OCI-LY7 (cell line): ENCODE measurements at regions not wholly inside any gene's neighbourhood (a gene's known extent, or its start where the extent isn't known, plus 50 kb on each side); places are given as distances from the start of the nearest gene placed in this dataset.

ENCODE experiments used
- BruUV-seq: library from RNA; stranded (reverse); fragments of 400-500 nt; replicated peaks from 2 replicates; lab custom pipeline; 2021; lab: Mats Ljungman, UMichigan
- CTCF ChIA-PET: fragments of 300-600 bp; sonication (Branson Sonifier 250); formaldehyde crosslinking; loops from one replicate; lab custom pipeline; 2022; ENCODE audit warnings: antibody characterized with exemption; ENCODE audit not compliant: unreplicated experiment; lab: Charles Lee
- POLR2A ChIA-PET: fragments of 300-600 bp; sonication (Branson Sonifier 250); formaldehyde crosslinking; loops from one replicate; lab custom pipeline; 2022; ENCODE audit warnings: antibody characterized with exemption; lab: Charles Lee
- DNase-seq: peaks from one replicate; pipeline ENCODE4 v3.0.0-alpha.2; 2015; ENCODE audit warnings: low spot score
- H2AFZ ChIP-seq: fragments of 200-600 bp; sonication (generic), shearing (Covaris generic); 2 replicates; pipeline ENCODE4 v1.6.1; 2014; ENCODE audit warnings: mild to moderate bottlenecking, antibody characterized with exemption, low read length, moderate library complexity
- H3K27ac ChIP-seq: fragments of 200-600 bp; sonication (generic); 2 replicates; pipeline ENCODE4 v1.5.1; 2014; ENCODE audit warnings: mixed run types, low read depth, mild to moderate bottlenecking, moderate library complexity, low read length, inconsistent platforms; ENCODE audit not compliant: poor library complexity, severe bottlenecking
- H3K36me3 ChIP-seq: fragments of 200-600 bp; sonication (generic); 2 replicates; pipeline ENCODE4 v1.6.1; 2014; ENCODE audit warnings: mild to moderate bottlenecking, antibody characterized with exemption, low read length, moderate library complexity, mixed read lengths; ENCODE audit not compliant: insufficient read depth
- H3K4me1 ChIP-seq: fragments of 200-600 bp; sonication (generic); 2 replicates; pipeline ENCODE4 v1.5.1; 2014; ENCODE audit warnings: mild to moderate bottlenecking, low read length; ENCODE audit not compliant: insufficient read depth, poor library complexity, severe bottlenecking
- H3K4me2 ChIP-seq: fragments of 200-600 bp; sonication (generic); 2 replicates; pipeline ENCODE4 v1.6.1; 2014; ENCODE audit warnings: mild to moderate bottlenecking, low read length
- H3K4me3 ChIP-seq: fragments of 200-600 bp; sonication (generic); 2 replicates; pipeline ENCODE4 v1.5.1; 2014; ENCODE audit warnings: mild to moderate bottlenecking, low read depth, low read length; ENCODE audit not compliant: poor library complexity, severe bottlenecking
- H3K79me2 ChIP-seq: fragments of 200-600 bp; sonication (generic); 2 replicates; pipeline ENCODE4 v1.6.1; 2016; ENCODE audit warnings: low read depth, mild to moderate bottlenecking, low read length, moderate library complexity, mixed read lengths; ENCODE audit not compliant: insufficient read depth
- H3K9me2 ChIP-seq: fragments of 200-600 bp; sonication (generic); 2 replicates; pipeline ENCODE4 v1.6.1; 2016; ENCODE audit warnings: mild to moderate bottlenecking, low read length, mixed read lengths; ENCODE audit not compliant: insufficient read depth
- H3K9me3 ChIP-seq: fragments of 200-600 bp; sonication (generic); 2 replicates; pipeline ENCODE4 v1.6.1; 2014; ENCODE audit warnings: mild to moderate bottlenecking, mixed run types, low read length, mixed read lengths
- H4K20me1 ChIP-seq: fragments of 200-600 bp; sonication (generic); 2 replicates; pipeline ENCODE4 v1.6.1; 2014; ENCODE audit warnings: mild to moderate bottlenecking, antibody characterized with exemption, low read length, moderate library complexity, mixed read lengths; ENCODE audit not compliant: insufficient read depth
- EZH2phosphoT487 ChIP-seq: fragments of 200-600 bp; sonication (generic); IDR thresholded peaks from 2 replicates; pipeline ENCODE4 v1.6.1; 2018; ENCODE audit warnings: low read depth, borderline replicate concordance, mild to moderate bottlenecking, mixed run types, antibody characterized with exemption, low read length, moderate library complexity, mixed read lengths
- intact Hi-C: fragments of 100-400 bp; cut with micrococcal nuclease; formaldehyde crosslinking; loops from one replicate; pipeline ENCODE4 v1.10.0; 2022; ENCODE audit not compliant: unreplicated experiment
- TF ChIP-seq, protein P1 (sequence below): fragments of 200-600 bp; sonication (generic); conservative IDR thresholded peaks from 2 replicates; pipeline ENCODE4 v1.5.1; 2014; ENCODE audit warnings: mild to moderate bottlenecking, antibody characterized with exemption, low read length, moderate library complexity, mixed read lengths

DNA sequence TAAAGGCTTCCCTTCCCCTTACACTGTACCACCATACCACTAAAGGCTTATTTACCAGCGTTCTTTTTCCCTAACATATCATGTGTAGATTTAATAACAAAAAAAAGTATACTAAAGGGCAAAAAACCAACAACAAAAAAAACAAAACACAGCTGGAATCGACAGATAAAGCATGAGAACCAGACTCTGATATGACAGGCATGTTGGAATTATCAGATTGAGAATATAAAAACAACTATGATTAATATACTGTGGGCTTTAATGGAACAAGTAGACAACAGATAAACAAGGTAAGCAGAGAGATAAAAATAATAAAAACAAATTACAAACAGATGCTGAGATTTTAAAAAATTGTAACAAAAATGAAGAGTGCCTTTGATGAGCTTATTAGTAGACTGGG, 754.1 kb upstream of the MDGA2 start:
- Histone ChIP-seq H3K4me1 (no peaks in the 10 kb centered on the region), H2AFZ (no peak overlapping the region), H3K4me3 (no peak overlapping the region), H3K9me3 (no peaks in the 10 kb centered on the region), H3K79me2 (no peaks in the 10 kb centered on the region), H3K4me2 (no peak overlapping the region), H3K36me3 (no peaks in the 10 kb centered on the region), H3K9me2 (no peaks in the 10 kb centered on the region), H4K20me1 (no peaks in the 10 kb centered on the region), H3K27ac (no peak overlapping the region)
- no TSS peak for BruUV-seq
- intact Hi-C loops, result no loop called here
- no peak for DNase-seq
- TF ChIP-seq, protein P1, sequence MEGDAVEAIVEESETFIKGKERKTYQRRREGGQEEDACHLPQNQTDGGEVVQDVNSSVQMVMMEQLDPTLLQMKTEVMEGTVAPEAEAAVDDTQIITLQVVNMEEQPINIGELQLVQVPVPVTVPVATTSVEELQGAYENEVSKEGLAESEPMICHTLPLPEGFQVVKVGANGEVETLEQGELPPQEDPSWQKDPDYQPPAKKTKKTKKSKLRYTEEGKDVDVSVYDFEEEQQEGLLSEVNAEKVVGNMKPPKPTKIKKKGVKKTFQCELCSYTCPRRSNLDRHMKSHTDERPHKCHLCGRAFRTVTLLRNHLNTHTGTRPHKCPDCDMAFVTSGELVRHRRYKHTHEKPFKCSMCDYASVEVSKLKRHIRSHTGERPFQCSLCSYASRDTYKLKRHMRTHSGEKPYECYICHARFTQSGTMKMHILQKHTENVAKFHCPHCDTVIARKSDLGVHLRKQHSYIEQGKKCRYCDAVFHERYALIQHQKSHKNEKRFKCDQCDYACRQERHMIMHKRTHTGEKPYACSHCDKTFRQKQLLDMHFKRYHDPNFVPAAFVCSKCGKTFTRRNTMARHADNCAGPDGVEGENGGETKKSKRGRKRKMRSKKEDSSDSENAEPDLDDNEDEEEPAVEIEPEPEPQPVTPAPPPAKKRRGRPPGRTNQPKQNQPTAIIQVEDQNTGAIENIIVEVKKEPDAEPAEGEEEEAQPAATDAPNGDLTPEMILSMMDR, result no peak
- TF ChIP-seq EZH2phosphoT487, result no peak
- CTCF ChIA-PET, result no interaction called here
- POLR2A ChIA-PET, result no interaction called here

DNA sequence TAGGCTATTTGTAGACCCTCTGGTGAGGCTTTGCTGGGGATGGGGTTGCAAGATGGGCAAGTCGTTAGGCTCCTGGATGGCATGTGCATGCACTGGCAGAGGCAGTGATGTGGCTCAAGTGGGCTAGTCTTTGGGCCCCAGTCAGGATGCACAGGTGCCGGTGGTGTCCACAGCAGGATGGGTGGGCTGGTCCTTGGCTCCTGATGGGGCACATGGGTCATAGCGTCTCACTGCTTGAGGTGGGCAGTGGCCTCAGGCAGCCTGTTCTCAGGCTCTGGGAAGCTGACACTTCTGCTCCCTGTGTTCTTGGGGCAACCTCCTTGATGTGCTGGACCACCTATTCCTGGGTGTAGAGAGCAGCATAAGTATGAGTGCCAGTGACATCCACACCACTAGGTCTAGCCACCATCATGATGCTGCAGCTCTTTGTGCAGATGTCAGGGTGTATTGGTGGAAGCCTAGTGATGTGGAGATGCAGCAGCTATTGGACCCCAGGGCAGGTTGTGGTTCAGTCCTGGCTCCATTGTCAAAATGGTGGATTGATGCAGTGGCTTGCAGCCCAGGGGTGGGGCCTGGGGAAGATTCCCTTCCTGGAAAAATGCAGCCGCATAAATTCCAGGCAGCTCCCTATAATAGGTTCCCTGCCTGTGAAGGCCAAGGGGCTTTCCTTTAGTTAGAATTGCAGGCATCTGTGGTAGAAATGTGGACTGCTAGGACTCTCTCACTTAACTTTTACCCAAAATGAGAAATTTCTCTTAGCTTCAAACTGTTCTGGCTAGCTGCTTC, 742.5 kb upstream of the MDGA2 start:
- ChIA-PET CTCF (no interaction called here), POLR2A (interaction anchor here (0.6 kb wide), 1 partner anchor 9 kb away, joined by 4 read pairs; no protein-coding TSS in a partner anchor)
- no peak overlapping the region for H3K27ac ChIP-seq
- H3K4me1 ChIP-seq, result no peaks in the 10 kb centered on the region
- H3K4me2 ChIP-seq, result no peak overlapping the region
- H3K4me3 ChIP-seq, result no peak overlapping the region
- no peak for DNase-seq
- no peak overlapping the region for H2AFZ ChIP-seq
- no peaks in the 10 kb centered on the region for H3K36me3 ChIP-seq
- BruUV-seq, result no TSS peak
- H3K79me2 ChIP-seq, result no peaks in the 10 kb centered on the region
- intact Hi-C loops, result no loop called here
- TF ChIP-seq EZH2phosphoT487, result no peak
- TF ChIP-seq, protein P1, result no peak
- H3K9me3 ChIP-seq, result no peaks in the 10 kb centered on the region
- no peaks in the 10 kb centered on the region for H3K9me2 ChIP-seq
- no peaks in the 10 kb centered on the region for H4K20me1 ChIP-seq

DNA sequence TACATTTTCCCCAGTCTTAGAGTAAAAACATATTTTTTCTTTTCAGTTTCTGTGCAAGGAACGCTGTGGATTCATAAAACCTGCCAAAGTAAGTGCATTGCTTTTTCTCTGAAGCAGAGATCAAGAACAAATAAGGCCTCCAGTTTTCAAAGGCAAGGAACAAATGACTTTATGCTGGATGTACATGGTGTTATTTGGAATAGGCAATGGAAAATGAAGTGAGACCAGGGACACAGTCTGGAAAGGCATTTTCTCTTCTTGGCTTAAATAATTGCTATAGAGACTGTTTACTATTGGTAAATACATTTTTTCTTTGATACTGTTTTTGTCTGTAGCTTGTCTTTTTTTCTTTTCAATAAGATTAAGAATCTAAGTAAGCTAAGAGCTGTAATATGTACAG, 725.9 kb upstream of the MDGA2 start:
- Histone ChIP-seq H3K9me2 (no peaks in the 10 kb centered on the region), H3K27ac (no peak overlapping the region), H2AFZ (no peak overlapping the region), H3K9me3 (no peaks in the 10 kb centered on the region), H3K4me3 (no peak overlapping the region), H4K20me1 (no peaks in the 10 kb centered on the region), H3K79me2 (no peaks in the 10 kb centered on the region), H3K4me1 (no peaks in the 10 kb centered on the region), H3K4me2 (no peak overlapping the region), H3K36me3 (no peaks in the 10 kb centered on the region)
- BruUV-seq, result no TSS peak
- DNase-seq, result no peak
- CTCF ChIA-PET, result no interaction called here
- no peak for TF ChIP-seq EZH2phosphoT487
- TF ChIP-seq, protein P1, result no peak
- POLR2A ChIA-PET, result interaction anchor here (0.6 kb wide), 1 partner anchor 22 kb away, joined by 3 read pairs; no protein-coding TSS in a partner anchor
- intact Hi-C loops, result no loop called here
